Endothelial cell (in vitro differentiated cells): ENCODE measurements at regions not wholly inside any gene's neighbourhood (a gene's known extent, or its start where the extent isn't known, plus 50 kb on each side); places are given as distances from the start of the nearest gene placed in this dataset.

Experiments used
- DNase-seq: peaks from one replicate; pipeline ENCODE4 v3.0.0; 2021; ENCODE audit warnings: low spot score
- H3K27ac Mint-ChIP-seq: one replicate; pipeline ENCODE4 v1.8.0; 2021; ENCODE audit warnings: mixed read lengths, inconsistent platforms; ENCODE audit not compliant: unreplicated experiment
- H3K27me3 Mint-ChIP-seq: one replicate; pipeline ENCODE4 v1.8.0; 2021; ENCODE audit warnings: mild to moderate bottlenecking, moderate library complexity, mixed read lengths, inconsistent platforms; ENCODE audit not compliant: unreplicated experiment
- H3K36me3 Mint-ChIP-seq: one replicate; pipeline ENCODE4 v1.8.0; 2021; ENCODE audit warnings: mild to moderate bottlenecking, low read depth, mixed read lengths, inconsistent platforms; ENCODE audit not compliant: unreplicated experiment
- H3K4me1 Mint-ChIP-seq: one replicate; pipeline ENCODE4 v1.8.0; 2021; ENCODE audit warnings: mild to moderate bottlenecking, mixed read lengths, inconsistent platforms; ENCODE audit not compliant: unreplicated experiment
- H3K4me3 Mint-ChIP-seq: one replicate; pipeline ENCODE4 v1.8.0; 2021; ENCODE audit warnings: mild to moderate bottlenecking, mixed read lengths, inconsistent platforms; ENCODE audit not compliant: unreplicated experiment
- H3K9me3 Mint-ChIP-seq: one replicate; pipeline ENCODE4 v1.8.0; 2021; ENCODE audit warnings: mixed read lengths, inconsistent platforms; ENCODE audit not compliant: unreplicated experiment
- CTCF ChIP-seq: fragments of 200-600 bp; sonication (generic); IDR thresholded peaks from one replicate; pipeline ENCODE4 v1.5.0; 2021; ENCODE audit warnings: antibody characterized with exemption; ENCODE audit not compliant: unreplicated experiment

DNA sequence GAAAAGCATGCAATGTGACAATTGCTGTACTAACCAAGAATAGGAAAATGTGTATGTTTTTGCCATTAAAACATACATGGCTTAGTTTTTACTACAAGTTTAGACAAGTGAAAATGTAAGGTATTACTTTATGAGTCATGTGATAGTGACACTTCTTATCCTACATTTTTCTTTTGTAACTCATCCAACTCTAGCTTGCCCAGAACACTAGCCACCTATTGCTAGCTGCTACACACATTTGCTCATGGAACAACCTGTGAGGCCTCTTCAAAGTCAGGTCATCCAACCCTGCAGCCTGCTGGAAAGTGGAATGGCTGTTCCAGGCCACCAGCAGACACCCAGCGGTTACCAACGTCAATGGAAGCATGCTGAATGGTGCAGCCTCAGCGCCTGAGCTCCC lies 1043.9 kb downstream of the TMEM182 start:
- no peaks in the 10 kb centered on the region for H3K36me3 Mint-ChIP-seq
- DNase-seq: no peak
- no peak overlapping the region for H3K27ac Mint-ChIP-seq
- no peaks in the 10 kb centered on the region for H3K9me3 Mint-ChIP-seq
- H3K27me3 Mint-ChIP-seq: peaks cover 5% of the 10 kb centered on the region
- H3K4me1 Mint-ChIP-seq: peaks cover 4% of the 10 kb centered on the region
- TF ChIP-seq CTCF: no peak
- no peak overlapping the region for H3K4me3 Mint-ChIP-seq

GRCh38 chr2:103808814-103809213 lies 1045.1 kb upstream of the POU3F3 start:
- H3K9me3 Mint-ChIP-seq: no peaks in the 10 kb centered on the region
- DNase-seq: no peak
- TF ChIP-seq CTCF: no peak
- H3K4me1 Mint-ChIP-seq: peaks cover 1% of the 10 kb centered on the region
- H3K27ac Mint-ChIP-seq: no peak overlapping the region
- no peak overlapping the region for H3K4me3 Mint-ChIP-seq
- peaks cover 2% of the 10 kb centered on the region for H3K27me3 Mint-ChIP-seq
- H3K36me3 Mint-ChIP-seq: no peaks in the 10 kb centered on the region

DNA sequence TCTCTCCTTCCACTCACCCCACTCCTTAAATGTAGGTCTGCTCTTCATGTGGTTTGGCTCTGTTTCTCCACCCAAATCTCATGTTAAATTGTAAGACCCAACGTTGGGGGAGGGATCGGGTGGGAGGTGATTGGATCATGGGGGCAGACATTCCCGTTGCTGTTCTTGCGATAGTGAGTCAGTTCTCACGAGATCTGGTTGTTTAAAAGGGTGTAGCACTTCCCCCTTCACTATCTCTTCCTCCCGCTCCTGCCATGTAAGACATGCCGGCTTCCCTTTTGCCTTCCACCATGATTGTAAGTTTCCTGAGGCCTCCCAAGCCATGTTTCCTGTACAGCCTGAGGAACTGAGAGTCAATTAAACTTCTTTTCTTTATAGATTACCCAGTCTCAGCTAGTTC lies 1044.5 kb upstream of the POU3F3 start:
- DNase-seq: no peak
- no peak for TF ChIP-seq CTCF
- H3K4me3 Mint-ChIP-seq: no peak overlapping the region
- H3K36me3 Mint-ChIP-seq: no peaks in the 10 kb centered on the region
- H3K9me3 Mint-ChIP-seq: no peaks in the 10 kb centered on the region
- H3K27me3 Mint-ChIP-seq: peaks cover 2% of the 10 kb centered on the region
- no peak overlapping the region for H3K27ac Mint-ChIP-seq
- H3K4me1 Mint-ChIP-seq: no peaks in the 10 kb centered on the region

- H3K4me1 Mint-ChIP-seq: no peaks in the 10 kb centered on the region
- no peak for TF ChIP-seq CTCF
- H3K27me3 Mint-ChIP-seq: peaks cover 2% of the 10 kb centered on the region
- H3K27ac Mint-ChIP-seq: no peak overlapping the region
- no peak overlapping the region for H3K4me3 Mint-ChIP-seq
- no peaks in the 10 kb centered on the region for H3K36me3 Mint-ChIP-seq
- no peak for DNase-seq
- H3K9me3 Mint-ChIP-seq: no peaks in the 10 kb centered on the region
These were observed 1043.9 kb upstream of the POU3F3 start for GRCh38 chr2:103809941-103810441.

GRCh38 chr2:103810875-103811274 lies 1043.0 kb upstream of the POU3F3 start:
- Mint-ChIP-seq H3K9me3 (no peaks in the 10 kb centered on the region), H3K4me1 (no peaks in the 10 kb centered on the region), H3K36me3 (no peaks in the 10 kb centered on the region), H3K27ac (no peak overlapping the region), H3K4me3 (no peak overlapping the region), H3K27me3 (peaks cover 2% of the 10 kb centered on the region)
- TF ChIP-seq CTCF: no peak
- DNase-seq: no peak
